ENCODE measurements at regions not wholly inside any gene's neighbourhood (a gene's known extent, or its start where the extent isn't known, plus 50 kb on each side); places are given as distances from the start of the nearest gene placed in this dataset.

DNA sequence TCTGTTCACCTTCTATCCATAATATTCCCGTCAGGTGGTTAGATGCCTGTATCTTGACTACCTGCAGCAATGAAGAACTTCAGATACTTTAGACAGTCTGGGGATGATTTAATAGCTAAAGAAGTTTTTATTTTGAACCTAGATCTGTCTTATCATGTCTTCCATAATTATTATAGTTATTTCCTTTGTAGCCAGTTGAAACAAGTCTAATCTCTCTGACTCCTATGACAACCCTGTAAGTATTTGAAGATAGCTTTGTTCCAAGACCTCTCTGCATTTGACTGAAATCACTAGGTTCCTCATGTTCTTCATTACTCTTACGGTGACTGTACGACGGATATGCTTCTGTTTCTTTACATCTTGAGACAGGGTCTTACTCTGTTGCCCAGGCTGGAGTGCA lies 316.6 kb upstream of the BMP2 start:
- H3K79me2 ChIP-seq (ENCODE audit: control insufficient read depth in 1 of 2, insufficient read depth in 2 of 2, low read length in 2 of 2): no peaks in the 10 kb centered on the region
- TF ChIP-seq ASH2L (IDR thresholded peaks at IDR 0.05; ENCODE audit: low read length) (no peak), PHF8 (conservative IDR thresholded peaks at IDR 0.05; ENCODE audit: low read depth, low read length) (no peak), TCF12 (IDR thresholded peaks at IDR 0.05; ENCODE audit: low read depth, low read length) (no peak), CREB1 (IDR thresholded peaks at IDR 0.05) (no peak), CTCF (IDR thresholded peaks at IDR 0.05; ENCODE audit: control extremely low read depth in 1 of 3, insufficient read depth in 1 of 3, low read depth in 1 of 3, low read length in 3 of 3) (no peak), POLR2AphosphoS5 (IDR thresholded peaks at IDR 0.05; ENCODE audit: low read depth, low read length) (no peak), NRF1 (IDR thresholded peaks at IDR 0.05; ENCODE audit: low read depth, low read length) (no peak), CTBP2 (IDR thresholded peaks at IDR 0.05; ENCODE audit: borderline replicate concordance, insufficient read depth, insufficient read length, low read length) (no peak), POLR2A (IDR thresholded peaks at IDR 0.05; ENCODE audit: control extremely low read depth in 1 of 2, low read depth in 2 of 2, low read length in 2 of 2) (no peak), RAD21 (IDR thresholded peaks at IDR 0.05 in 1 of 2, conservative IDR thresholded peaks at IDR 0.05 in 1 of 2; ENCODE audit: low read depth in 2 of 2, low read length in 2 of 2) (no peak), KDM1A (IDR thresholded peaks at IDR 0.05; ENCODE audit: borderline replicate concordance, low read length) (no peak), JUN (IDR thresholded peaks at IDR 0.05; ENCODE audit: low read depth, low read length) (no peak), EP300 (IDR thresholded peaks at IDR 0.05; ENCODE audit: borderline replicate concordance in 1 of 2, low read depth in 2 of 2, low read length in 2 of 2) (no peak)
- no peaks in the 10 kb centered on the region for H3K79me1 ChIP-seq (ENCODE audit: low read depth, low read length)
- no peak overlapping the region for H3K23ac ChIP-seq (ENCODE audit: insufficient read length)
- WGBS, 2 experiments (ENCODE audit: extremely low coverage in 1 of 2, insufficient coverage in 1 of 2, insufficient read length in 1 of 2, insufficient replicate concordance in 2 of 2, low coverage in 1 of 2, low lambda C conversion rate in 2 of 2, missing lambda C conversion rate in 1 of 2): 66% methylated on average over 4 of the region's 4 CpGs; no CpG with 5 or more reads in 1 of the 2 experiments
- H3K23me2 ChIP-seq (ENCODE audit: low read depth, low read length): no peaks in the 10 kb centered on the region
- H3K9ac ChIP-seq (replicated peaks in 1 of 4; ENCODE audit: extremely low read depth in 1 of 4, low read depth in 3 of 4, low read length in 3 of 4): no peak overlapping the region
- no peak overlapping the region for H2AK5ac ChIP-seq (ENCODE audit: low read depth, low read length)
- ChIA-PET POLR2A (ENCODE audit: partially characterized antibody) (no interaction called here), CTCF (ENCODE audit: partially characterized antibody) (interaction anchor here (0.6 to 0.7 kb wide), 2 partner anchors 32 to 281 kb away, joined by 3 read pairs; no protein-coding TSS in a partner anchor)
- H2BK120ac ChIP-seq (replicated peaks; ENCODE audit: low read depth, low read length): no peak overlapping the region
- H2BK15ac ChIP-seq (ENCODE audit: low read length): no peak overlapping the region
- no peak overlapping the region for H3K56ac ChIP-seq (replicated peaks; ENCODE audit: insufficient read length, low read depth, low read length)
- no peak overlapping the region for H3K4me2 ChIP-seq (ENCODE audit: insufficient read depth in 1 of 2, low read depth in 2 of 2, low read length in 2 of 2)
- H3K4me1 ChIP-seq (replicated peaks in 1 of 4; ENCODE audit: control insufficient read depth in 3 of 4, insufficient read depth in 4 of 4, low read length in 3 of 4): no peaks in the 10 kb centered on the region
- H3K4me3 ChIP-seq (ENCODE audit: extremely low read depth in 1 of 4, insufficient read depth in 2 of 4, low read depth in 3 of 4, low read length in 4 of 4): no peak overlapping the region
- H3K27ac ChIP-seq (ENCODE audit: low read depth, low read length): no peak overlapping the region
- H2AFZ ChIP-seq (ENCODE audit: low read length): no peak overlapping the region
- H3K18ac ChIP-seq (ENCODE audit: extremely low read depth, low read length): no peak overlapping the region
- H2BK12ac ChIP-seq (ENCODE audit: low read depth, low read length): no peak overlapping the region
- H3K27me3 ChIP-seq (replicated peaks in 1 of 4; ENCODE audit: control insufficient read depth in 3 of 4, extremely low read depth in 1 of 4, insufficient read depth in 3 of 4, low read length in 3 of 4): no peaks in the 10 kb centered on the region
- H3K4ac ChIP-seq (replicated peaks; ENCODE audit: insufficient read length, low read depth, low read length): no peak overlapping the region
- H3K14ac ChIP-seq (ENCODE audit: insufficient read length): no peak overlapping the region
- H4K20me1 ChIP-seq (replicated peaks in 1 of 2; ENCODE audit: control insufficient read depth in 1 of 2, insufficient read depth in 2 of 2, low read length in 2 of 2): no peaks in the 10 kb centered on the region
- FAIRE-seq (no peak), DNase-seq (ENCODE audit: low read depth in 1 of 2, low spot score in 2 of 2) (no peak)
- no peaks in the 10 kb centered on the region for H3K9me3 ChIP-seq (ENCODE audit: insufficient read depth in 2 of 2, low read depth in 1 of 2, low read length in 1 of 2)
- no peak overlapping the region for H4K5ac ChIP-seq (ENCODE audit: insufficient read length, low read depth, low read length)
- no peak overlapping the region for H4K8ac ChIP-seq (ENCODE audit: extremely low read depth, insufficient read depth, low read length)
- no peak overlapping the region for H2BK5ac ChIP-seq (ENCODE audit: low read depth, low read length)
- no peaks in the 10 kb centered on the region for H3K36me3 ChIP-seq (ENCODE audit: control insufficient read depth in 2 of 4, insufficient read depth in 4 of 4, low read length in 3 of 4)
- H4K91ac ChIP-seq (replicated peaks; ENCODE audit: insufficient read length, low read length): no peak overlapping the region
- H2BK20ac ChIP-seq (ENCODE audit: low read length): no peak overlapping the region
